OCI-LY3 (cell line): ENCODE measurements at regions not wholly inside any gene's neighbourhood (a gene's known extent, or its start where the extent isn't known, plus 50 kb on each side); places are given as distances from the start of the nearest gene placed in this dataset.

Experiments
- CTCF ChIP-seq: fragments of 200-600, 300-600 bp; sonication (generic); IDR thresholded peaks from 2 replicates; pipeline ENCODE4 v1.5.1; 2014; ENCODE audit warnings: antibody characterized with exemption, low read length, low read depth
- EZH2phosphoT487 ChIP-seq: fragments of 200-600 bp; shearing (Covaris generic); IDR thresholded peaks from 2 replicates; pipeline ENCODE4 v1.6.1; 2018; ENCODE audit warnings: antibody characterized with exemption, mixed run types, low read depth

DNA sequence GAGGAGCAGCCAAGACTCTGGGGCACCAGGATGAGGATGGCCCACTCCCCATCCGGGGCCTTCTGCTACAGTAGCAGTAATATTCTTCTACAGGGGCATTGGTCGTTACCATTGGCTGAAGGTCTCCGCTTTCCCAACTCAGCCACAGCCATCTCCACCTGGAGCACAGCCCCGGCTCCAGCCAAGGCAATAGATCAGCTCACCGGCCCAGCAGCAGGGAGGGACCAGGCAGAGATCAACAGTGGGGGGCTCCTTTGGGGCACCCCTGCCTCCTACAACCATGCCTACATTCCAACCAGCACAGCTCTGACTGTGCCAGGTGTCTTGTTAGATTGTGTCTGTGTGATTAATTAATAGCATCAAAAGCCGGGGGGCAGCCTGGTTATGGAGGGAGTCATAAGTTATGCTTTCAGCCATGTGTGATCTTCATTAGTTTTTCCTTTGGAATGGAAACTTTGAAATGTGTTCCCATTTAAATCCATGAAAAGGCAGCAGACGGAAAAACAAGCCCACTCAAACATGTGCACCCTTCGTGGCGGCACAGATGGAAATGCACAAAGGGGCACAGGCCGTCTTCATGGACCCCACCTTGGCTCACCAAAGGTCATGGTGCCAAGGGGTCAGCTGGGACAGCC lies 68.6 kb upstream of the BZW1 start:
- TF ChIP-seq CTCF (no peak), EZH2phosphoT487 (no peak)
